Muscle layer of duodenum (tissue), 2 donors: ENCODE measurements at regions not wholly inside any gene's neighbourhood (a gene's known extent, or its start where the extent isn't known, plus 50 kb on each side); places are given as distances from the start of the nearest gene placed in this dataset.

Experiments
- H3K27ac ChIP-seq: one replicate; pipeline ENCODE4 v1.7.0; 2013; ENCODE audit warnings: mild to moderate bottlenecking, low read length
- H3K27me3 ChIP-seq: one replicate; pipeline ENCODE4 v1.7.0; 2013; ENCODE audit warnings: low read depth, mild to moderate bottlenecking, control low read depth, low read length
- H3K36me3 ChIP-seq, 2 donors: one replicate each; pipeline ENCODE4 v1.7.0; 2013; ENCODE audit warnings: low read length in 2 of 2, control low read depth in 1 of 2, mild to moderate bottlenecking in 1 of 2; ENCODE audit not compliant: insufficient read depth in 2 of 2, control insufficient read depth in 1 of 2
- H3K4me1 ChIP-seq, 2 donors: one replicate each; pipeline ENCODE4 v1.7.0; 2013; ENCODE audit warnings: low read length in 2 of 2, mild to moderate bottlenecking in 2 of 2, control low read depth in 1 of 2, moderate library complexity in 1 of 2; ENCODE audit not compliant: insufficient read depth in 2 of 2, control insufficient read depth in 1 of 2
- H3K4me3 ChIP-seq, 2 donors: one replicate each; pipeline ENCODE4 v1.7.0; 2013; ENCODE audit warnings: low read length in 2 of 2, low read depth in 1 of 2, mild to moderate bottlenecking in 1 of 2
- H3K9me3 ChIP-seq, 2 donors: one replicate each; pipeline ENCODE4 v1.7.0; 2013; ENCODE audit warnings: low read length in 2 of 2, control low read depth in 1 of 2, mild to moderate bottlenecking in 1 of 2; ENCODE audit not compliant: control insufficient read depth in 1 of 2
- donor health status: healthy.

DNA sequence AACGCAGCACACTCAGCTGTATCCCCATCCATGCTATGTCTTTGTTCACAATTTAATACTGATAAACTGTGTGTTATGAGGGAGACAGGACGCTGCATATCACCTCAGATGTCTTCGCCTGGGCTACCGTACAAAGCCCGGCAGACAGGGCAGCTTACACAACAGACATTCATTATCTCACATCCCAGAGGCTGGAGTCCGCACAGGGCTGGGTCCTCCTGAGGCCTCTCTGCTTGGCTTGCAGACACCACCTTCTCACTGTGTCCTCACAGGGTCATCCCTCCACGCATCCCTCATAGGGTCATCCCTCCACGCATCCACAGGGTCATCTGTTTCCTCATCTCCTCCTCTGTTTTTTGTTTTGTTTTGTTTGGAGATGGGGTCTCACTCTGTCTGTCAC is 61.2 kb downstream of the SHANK2 start:
- no peaks in the 10 kb centered on the region for H3K4me1 ChIP-seq
- H3K27me3 ChIP-seq = no peaks in the 10 kb centered on the region
- H3K36me3 ChIP-seq = no peaks in the 10 kb centered on the region
- no peak overlapping the region for H3K4me3 ChIP-seq
- H3K9me3 ChIP-seq = no peaks in the 10 kb centered on the region
- no peak overlapping the region for H3K27ac ChIP-seq

DNA sequence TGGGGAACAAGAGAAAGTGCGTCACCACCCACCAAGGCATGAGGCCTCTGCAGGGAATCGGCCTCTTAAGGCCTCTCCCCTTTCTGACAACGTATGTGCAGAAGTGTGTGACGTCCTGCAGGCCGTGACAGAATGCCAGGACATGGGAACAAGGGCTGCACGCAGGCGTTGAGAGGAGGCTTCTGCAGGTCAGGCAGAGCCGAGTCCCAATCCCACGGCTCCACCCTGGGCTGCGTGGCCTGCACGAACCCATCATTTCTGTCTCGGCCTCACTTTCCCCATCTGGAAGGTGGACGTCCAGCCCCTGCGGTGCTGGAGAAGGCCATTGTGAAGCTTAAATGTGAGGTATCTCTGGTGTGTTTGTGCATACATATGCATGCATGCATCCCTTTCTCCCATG is 61.8 kb downstream of the SHANK2 start:
- Histone ChIP-seq H3K4me1 (no peaks in the 10 kb centered on the region), H3K27ac (no peak overlapping the region), H3K36me3 (no peaks in the 10 kb centered on the region), H3K9me3 (no peaks in the 10 kb centered on the region), H3K4me3 (no peak overlapping the region), H3K27me3 (no peaks in the 10 kb centered on the region)

DNA sequence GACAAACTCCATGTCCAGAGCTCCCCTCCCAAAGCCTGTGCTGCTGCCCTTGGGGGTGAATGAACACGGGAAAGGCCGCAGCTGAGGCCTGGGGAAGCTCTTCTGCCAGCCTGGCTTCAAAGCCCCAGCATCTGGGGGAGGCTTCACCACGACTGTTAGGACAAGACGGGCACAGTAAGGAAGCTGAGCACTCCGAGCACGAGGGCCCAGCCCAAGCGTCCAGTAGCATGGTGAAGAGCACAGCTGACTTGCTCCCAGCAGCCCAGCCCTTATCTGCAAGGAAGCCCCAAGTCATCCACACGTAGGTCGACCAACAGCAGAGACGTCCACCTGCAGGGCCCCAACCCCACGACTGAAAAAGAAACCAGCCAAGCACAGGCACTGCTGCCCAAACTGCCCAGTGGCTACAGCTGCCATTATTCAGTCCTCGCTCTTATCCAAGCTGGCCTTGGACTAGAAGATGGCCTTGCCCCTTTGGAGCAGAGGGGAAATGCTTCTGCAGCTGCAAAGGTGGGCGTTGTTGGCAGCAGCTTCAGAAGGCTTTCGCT is 62.5 kb downstream of the SHANK2 start:
- H3K36me3 ChIP-seq = no peaks in the 10 kb centered on the region
- H3K27me3 ChIP-seq = no peaks in the 10 kb centered on the region
- no peak overlapping the region for H3K4me3 ChIP-seq
- no peaks in the 10 kb centered on the region for H3K9me3 ChIP-seq
- no peaks in the 10 kb centered on the region for H3K4me1 ChIP-seq
- H3K27ac ChIP-seq = no peak overlapping the region

DNA sequence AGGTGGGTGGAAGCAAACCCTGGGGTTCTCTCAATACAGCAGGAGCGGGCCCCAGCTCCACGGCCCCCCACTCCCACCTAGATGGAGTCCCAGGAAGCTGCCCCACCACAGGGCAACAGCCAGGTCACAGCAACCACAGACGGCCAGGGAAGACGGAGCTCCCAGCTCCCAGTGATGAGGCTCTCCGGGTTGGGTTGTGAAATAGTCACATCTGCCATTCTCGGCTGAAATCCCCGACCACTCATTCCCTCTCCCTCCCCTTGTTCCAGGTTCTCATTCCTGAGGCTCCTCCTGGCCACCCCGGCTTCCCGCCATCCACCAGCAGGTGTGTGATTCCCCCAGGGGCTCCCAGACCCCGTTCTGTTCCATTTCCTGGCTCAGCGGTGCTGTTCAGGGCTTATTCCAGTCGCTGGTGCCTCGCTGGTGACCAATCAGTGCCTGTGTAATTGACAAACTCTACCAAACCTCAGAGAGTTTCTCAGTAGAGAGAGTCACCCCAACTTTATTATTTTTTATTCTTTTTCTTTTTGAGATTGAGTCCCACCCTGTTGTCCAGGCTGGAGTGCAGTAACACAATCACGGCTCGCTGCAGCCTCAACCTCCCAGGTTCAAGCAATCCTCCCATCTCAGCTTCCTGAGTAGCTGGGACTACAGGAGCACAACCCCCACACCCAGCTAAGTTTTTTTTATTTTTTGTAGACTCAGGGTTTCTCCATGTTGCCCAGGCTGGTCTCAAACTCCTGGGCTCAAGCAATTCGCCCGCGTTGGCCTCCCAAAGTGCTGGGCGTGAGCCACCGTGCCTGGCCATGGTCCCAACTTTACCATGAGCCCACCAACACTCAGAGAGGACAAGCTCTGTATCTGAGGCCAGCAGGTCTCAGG is 63.2 kb downstream of the SHANK2 start:
- H3K9me3 ChIP-seq = no peaks in the 10 kb centered on the region
- H3K36me3 ChIP-seq = no peaks in the 10 kb centered on the region
- no peak overlapping the region for H3K4me3 ChIP-seq
- H3K27ac ChIP-seq = no peak overlapping the region
- no peaks in the 10 kb centered on the region for H3K4me1 ChIP-seq
- H3K27me3 ChIP-seq = no peaks in the 10 kb centered on the region

- no peaks in the 10 kb centered on the region for H3K36me3 ChIP-seq
- no peaks in the 10 kb centered on the region for H3K27me3 ChIP-seq
- no peaks in the 10 kb centered on the region for H3K4me1 ChIP-seq
- no peak overlapping the region for H3K27ac ChIP-seq
- H3K9me3 ChIP-seq = no peaks in the 10 kb centered on the region
- H3K4me3 ChIP-seq = no peak overlapping the region
Observed at GRCh38 chr11:71188073-71188472, 64.3 kb downstream of the SHANK2 start.

- Histone ChIP-seq H3K4me1 (no peaks in the 10 kb centered on the region), H3K9me3 (no peaks in the 10 kb centered on the region), H3K4me3 (no peak overlapping the region), H3K36me3 (no peaks in the 10 kb centered on the region), H3K27me3 (no peaks in the 10 kb centered on the region), H3K27ac (no peak overlapping the region)
Observed at GRCh38 chr11:71186806-71187205, 65.6 kb downstream of the SHANK2 start.

- Histone ChIP-seq H3K9me3 (no peaks in the 10 kb centered on the region), H3K4me3 (no peak overlapping the region), H3K36me3 (no peaks in the 10 kb centered on the region), H3K4me1 (no peaks in the 10 kb centered on the region), H3K27ac (no peak overlapping the region), H3K27me3 (no peaks in the 10 kb centered on the region)
Observed at GRCh38 chr11:71185411-71185810, 67.0 kb downstream of the SHANK2 start.

DNA sequence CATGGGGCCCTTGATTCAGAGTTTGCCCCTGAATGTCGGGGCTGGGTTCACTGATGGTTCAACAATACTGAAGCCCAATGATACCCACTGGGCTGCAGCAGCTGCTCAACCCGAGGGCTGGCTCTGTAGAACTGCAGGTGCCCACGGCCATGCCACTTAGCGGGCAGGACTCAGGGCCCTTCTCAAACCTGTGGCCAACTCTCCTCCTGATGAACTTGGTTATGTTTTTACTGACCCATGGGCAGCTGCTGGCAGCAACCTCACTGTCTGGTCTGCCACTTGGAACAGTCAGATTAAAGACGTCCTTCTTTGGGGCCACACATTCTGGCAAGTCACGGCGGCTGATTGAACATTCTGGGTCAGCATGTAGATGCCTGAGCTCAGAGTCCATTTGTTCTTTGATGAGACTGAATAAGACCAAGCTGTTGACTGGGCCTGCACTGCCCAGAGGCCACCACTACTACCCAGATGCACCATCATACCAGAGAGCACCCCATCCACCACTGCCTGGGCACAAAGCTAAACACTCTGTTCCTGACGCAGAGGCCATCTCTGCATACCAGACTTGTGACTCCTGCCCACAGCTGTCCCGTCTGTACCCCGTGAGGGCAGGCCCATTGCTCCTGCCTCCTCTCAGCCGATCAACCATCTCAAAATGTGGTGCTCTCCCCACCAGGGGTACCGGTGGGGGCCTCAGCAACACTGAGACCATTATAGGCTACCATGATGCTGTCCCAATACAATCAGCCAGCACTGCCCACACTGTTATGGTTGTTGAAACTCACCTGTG is 67.8 kb downstream of the SHANK2 start:
- H3K27me3 ChIP-seq = no peaks in the 10 kb centered on the region
- no peaks in the 10 kb centered on the region for H3K36me3 ChIP-seq
- H3K4me3 ChIP-seq = no peak overlapping the region
- no peak overlapping the region for H3K27ac ChIP-seq
- no peaks in the 10 kb centered on the region for H3K9me3 ChIP-seq
- H3K4me1 ChIP-seq = no peaks in the 10 kb centered on the region

GRCh38 chr11:71183878-71184277 is 68.5 kb downstream of the SHANK2 start:
- Histone ChIP-seq H3K27ac (no peak overlapping the region), H3K4me3 (no peak overlapping the region), H3K4me1 (no peaks in the 10 kb centered on the region), H3K36me3 (no peaks in the 10 kb centered on the region), H3K9me3 (no peaks in the 10 kb centered on the region), H3K27me3 (no peaks in the 10 kb centered on the region)

GRCh38 chr11:71182791-71183677 is 69.3 kb downstream of the SHANK2 start:
- no peaks in the 10 kb centered on the region for H3K4me1 ChIP-seq
- H3K9me3 ChIP-seq = no peaks in the 10 kb centered on the region
- no peak overlapping the region for H3K4me3 ChIP-seq
- no peaks in the 10 kb centered on the region for H3K27me3 ChIP-seq
- H3K27ac ChIP-seq = no peak overlapping the region
- no peaks in the 10 kb centered on the region for H3K36me3 ChIP-seq

DNA sequence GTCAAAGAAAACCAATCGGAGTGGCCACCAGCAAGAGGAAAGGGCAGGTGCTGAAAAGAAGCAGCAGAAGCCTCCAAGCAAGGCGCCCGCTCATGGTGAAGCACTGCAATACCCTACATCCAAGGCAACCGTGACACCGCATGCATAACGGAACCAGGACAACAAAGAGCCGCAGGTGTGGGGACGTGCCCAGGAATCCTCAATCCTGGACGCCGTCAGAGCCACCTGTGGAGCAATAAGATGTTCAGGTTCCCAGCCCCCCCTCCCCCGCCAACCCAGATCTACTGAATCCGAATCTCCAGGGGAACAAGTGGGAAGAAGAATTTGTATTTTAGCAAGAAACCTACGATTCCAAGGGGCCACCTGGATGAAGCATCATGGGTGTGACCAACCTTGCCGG is 70.8 kb downstream of the SHANK2 start:
- H3K27ac ChIP-seq = no peak overlapping the region
- no peaks in the 10 kb centered on the region for H3K36me3 ChIP-seq
- peaks cover 3 to 8% of the 10 kb centered on the region in 2 donors for H3K9me3 ChIP-seq
- H3K27me3 ChIP-seq = no peaks in the 10 kb centered on the region
- no peak overlapping the region for H3K4me3 ChIP-seq
- no peaks in the 10 kb centered on the region for H3K4me1 ChIP-seq
